T-helper 2 cell (primary cell): ENCODE measurements at regions not wholly inside any gene's neighbourhood (a gene's known extent, or its start where the extent isn't known, plus 50 kb on each side); places are given as distances from the start of the nearest gene placed in this dataset.

ENCODE experiments used
- DNase-seq, 5 experiments: peaks; one replicate each; pipeline versions ENCODE4 v3.0.0 to v3.0.0-alpha.2; 2012 to 2022

DNA sequence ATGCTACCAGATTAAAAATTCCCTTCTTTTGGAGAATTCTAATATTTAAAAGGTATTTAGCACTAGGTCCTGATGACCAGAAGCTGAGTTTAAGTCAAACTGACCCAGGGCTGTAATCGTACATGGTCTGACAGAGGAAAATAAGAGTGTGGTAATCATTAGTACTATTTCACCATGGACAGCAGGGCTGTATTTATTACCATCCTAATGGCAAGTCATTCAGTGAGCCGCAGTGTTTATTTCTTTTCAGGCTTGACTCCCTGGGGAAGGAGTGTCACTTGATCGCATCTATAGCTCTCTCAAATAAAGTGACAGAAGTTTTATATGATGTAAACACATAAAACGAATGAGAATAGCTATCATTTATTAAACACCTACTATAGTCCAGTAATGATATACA, 261.8 kb downstream of the BTG1 start:
- no peak for DNase-seq

- no peak for DNase-seq
Measured at GRCh38 chr12:91882910-91883309, 262.7 kb downstream of the BTG1 start.

GRCh38 chr12:91880528-91880927, 265.1 kb downstream of the BTG1 start:
- no peak for DNase-seq

DNA sequence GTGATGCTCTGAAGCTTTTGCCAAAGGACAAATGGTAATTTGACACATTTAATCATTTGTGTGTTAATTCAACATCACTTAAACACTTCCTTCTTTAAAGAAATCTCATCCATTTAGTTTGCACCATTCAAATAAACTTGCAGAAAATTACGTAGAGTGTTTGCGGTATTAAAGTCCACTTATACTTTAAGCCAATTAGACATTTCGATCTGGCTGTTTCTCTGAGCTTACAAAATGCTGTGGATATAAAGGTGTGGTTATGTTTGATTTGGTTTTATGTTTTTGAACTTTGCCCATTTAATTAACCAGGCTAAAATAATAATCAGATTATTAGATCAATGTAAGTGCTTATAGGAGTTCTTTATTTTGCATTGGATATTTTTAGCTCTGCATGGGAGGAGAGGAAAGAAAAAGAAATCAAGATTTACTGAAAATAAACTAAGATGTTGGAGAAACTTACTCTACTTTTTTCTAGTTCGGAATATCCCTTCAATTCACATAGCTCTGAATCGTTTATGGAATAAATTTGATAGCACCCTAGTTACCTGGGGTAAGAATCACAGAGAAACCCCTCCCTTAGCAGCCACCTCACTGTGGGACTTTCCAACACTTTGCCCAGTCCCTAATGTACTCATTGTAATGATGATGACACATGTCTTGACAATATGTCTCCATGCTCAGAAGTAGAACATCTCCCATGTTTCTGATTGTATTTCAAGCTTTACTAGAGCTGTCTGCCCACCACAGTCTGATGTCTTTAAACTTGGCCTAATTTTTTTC, 268.0 kb downstream of the BTG1 start:
- peak in 4 of 5 experiments; percentile 3 to 76 (median 35) for DNase-seq

GRCh38 chr12:91877022-91877421, 268.6 kb downstream of the BTG1 start:
- DNase-seq, result peak; percentile 33 to 99 (median 70)

GRCh38 chr12:91875671-91876070, 270.0 kb downstream of the BTG1 start:
- peak in 1 of 5 experiments; percentile 44 for DNase-seq

GRCh38 chr12:91874086-91874865, 271.4 kb downstream of the BTG1 start:
- DNase-seq, result no peak

- DNase-seq, result no peak
Measured at GRCh38 chr12:91871751-91872150, 273.9 kb downstream of the BTG1 start.

DNA sequence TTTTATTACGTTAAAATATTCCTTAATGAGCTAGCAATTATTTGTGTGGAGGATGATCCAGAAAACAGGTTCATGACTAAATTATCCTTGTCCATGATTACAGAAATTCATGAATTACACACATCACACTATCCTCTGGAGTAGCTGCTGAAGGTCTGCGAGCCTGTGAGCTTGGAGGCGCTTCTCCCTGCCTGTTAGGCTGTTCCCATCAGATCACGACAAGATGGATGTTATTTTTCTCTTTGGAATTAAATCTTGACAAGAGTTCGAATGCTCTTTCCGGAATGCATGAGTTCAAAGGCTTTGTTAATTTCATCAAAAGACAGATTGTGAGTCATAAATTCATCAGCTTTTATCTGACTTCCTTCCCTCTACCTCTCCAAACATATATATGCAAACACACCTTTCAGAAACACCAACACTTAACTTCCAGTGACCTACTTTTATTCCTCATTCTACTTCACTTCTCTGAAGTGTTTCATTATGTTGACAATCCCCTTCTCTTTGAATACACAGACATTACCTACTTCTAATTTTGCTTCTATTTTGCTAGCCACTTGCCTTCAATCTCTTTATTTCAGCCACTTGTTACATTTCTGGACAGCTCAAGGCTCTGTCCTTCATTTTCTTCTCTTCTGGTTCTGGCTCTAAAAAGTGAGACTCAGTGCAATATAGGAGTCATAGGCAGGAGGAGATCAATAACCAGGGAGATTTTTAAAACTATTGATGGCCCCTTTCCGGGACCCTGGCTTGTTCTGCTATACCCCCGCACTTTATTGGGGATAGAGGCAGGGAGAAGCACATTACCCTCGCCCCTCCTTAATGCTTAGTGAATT, 274.6 kb downstream of the BTG1 start:
- DNase-seq, result peak in 2 of 5 experiments; percentile 34 to 74

DNA sequence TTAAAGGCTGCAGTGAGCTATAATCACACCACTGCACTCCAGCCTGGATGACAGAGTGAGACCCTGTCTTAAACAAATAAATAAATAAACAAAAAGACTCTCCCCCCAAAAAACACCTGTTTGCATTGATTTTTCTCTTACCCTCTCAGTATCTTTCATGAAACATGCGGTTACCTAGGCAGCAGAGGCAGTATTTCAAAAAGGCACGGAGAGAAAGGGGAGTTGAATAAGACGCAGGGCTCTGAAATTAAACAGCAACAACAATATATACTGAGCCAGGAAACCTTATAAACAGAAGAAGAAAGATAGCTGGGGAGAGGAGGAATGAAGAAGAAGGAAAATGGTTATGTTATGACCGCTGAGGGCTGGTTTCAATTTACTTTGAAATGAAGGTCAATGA, 277.6 kb downstream of the BTG1 start:
- DNase-seq, result no peak

DNA sequence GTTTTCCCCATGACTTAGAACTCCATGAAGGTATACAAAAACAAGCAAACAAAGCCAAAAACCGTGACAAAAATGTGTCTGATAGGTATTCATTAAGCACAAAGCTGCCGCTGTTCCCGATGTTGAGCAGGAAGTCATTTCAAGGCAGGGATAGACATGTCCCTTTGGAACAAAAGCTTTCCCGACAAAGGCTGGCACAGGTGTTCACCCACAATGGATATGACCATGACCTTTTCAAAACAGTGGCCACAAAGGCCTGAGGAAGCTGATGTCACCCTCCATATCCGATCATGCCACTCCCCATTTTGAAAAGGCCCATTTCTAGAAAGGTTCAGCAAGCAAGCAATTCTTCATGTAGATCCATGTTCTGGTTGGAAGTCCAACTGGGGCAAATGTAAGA, 279.1 kb downstream of the BTG1 start:
- DNase-seq, result no peak

DNA sequence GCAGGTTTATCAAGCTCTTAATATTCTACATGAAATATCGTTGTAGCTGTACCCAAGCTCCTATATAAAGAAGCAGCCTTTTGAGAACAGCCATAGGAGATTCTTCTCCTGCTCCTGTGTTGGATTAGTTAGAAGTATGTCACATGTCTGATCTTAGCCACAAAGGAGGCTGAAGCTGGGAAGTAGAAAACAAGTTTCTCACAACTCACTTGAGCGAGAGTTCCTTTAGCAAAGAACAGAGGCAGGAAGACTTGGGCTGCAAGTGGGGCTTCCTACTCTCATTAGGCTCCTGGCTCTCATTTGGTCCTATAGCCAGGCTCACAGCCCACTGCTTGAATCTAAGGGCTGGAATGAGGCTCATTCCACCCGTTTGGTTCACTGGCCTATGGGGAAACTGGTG, 281.9 kb downstream of the BTG1 start:
- DNase-seq, result no peak

DNA sequence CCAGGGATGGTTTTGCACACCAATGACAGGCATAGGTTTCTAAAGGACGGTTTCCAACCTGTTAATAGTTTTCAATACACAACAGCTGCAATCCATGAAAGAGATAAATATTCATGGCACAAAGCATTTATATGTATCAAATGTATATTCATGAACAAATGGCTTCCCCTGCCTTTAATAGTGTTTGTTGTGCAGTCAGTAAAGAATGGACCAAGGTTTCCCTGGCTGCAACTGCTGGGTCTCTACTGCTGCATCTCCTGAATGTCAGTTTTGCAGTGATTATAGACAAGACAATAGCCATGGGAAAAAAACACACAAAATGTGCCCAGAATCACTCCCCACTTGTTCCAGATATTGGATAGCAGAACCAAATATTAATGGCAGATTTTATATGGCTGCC, 284.1 kb downstream of the BTG1 start:
- no peak for DNase-seq

DNA sequence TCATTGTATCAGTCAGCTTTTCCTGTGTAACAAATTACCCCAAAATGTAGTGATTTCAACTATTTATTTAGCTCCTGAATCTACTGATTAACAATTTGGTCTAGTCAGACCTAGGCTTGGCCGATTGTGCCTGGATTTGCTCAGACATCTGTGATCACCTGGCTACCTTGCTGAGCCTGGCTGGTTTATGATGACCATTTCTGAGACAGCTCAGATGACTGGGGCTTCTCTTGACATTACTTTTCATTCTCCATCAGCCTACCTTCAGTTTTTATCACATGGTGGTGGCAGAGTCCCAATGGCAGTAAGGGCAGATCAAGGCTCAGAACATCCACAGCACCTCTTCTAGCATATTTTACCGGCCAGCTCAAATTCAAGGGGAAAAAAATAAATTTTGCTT, 286.3 kb downstream of the BTG1 start:
- no peak for DNase-seq

DNA sequence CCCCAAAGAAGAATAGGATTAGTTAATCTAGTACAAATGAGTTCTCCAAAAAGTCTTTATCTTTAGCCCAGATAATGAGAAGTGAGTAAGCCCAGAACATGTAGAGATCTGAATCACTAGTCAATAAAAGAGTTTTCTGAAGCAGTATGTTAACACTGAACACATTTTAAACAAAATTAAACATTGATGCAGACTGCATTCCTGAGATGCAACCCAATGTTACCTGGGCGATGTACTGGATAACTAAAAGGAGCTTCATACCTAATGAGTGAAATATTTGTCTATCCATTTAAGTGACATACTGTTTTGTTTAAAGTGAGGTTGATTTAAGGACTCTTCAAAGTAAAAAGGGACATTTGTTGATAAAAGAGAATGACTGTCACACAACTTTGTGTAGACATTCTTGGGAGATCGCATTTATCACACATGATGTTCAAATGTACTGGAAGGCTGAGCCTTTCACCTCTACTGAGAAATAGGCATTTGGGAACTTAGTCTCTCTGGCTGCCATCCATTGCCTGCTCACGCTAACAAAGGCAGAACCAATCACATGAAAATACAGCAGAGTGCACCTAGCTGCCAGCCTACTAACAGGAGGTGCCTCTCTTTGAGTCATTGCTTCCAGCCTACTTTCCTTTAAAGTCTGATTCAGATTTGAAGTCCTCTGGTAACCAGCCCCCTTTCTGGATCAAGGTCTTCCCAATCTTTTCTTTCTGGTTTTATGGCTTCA, 287.7 kb downstream of the BTG1 start:
- no peak for DNase-seq

GRCh38 chr12:91854725-91855124, 290.9 kb downstream of the BTG1 start:
- no peak for DNase-seq

GRCh38 chr12:91853350-91854127, 292.1 kb downstream of the BTG1 start:
- DNase-seq, result no peak

DNA sequence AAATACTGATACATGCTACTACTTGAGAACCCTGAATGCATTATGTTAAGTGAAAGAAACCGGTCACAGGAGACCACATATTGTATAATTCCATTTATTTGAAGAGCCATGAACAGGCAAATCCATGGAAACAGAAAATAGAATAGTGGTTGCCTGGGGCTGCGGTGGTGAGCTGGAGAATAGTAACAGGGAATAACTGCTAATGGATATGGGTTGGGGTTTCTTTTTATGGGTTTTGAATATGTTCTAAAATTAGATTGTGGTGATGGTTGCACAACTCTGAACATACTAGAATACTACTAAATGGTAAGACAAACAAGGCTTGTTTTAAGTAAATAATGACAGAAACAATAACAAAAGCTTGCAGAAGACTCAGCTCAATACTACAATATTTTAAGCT, 293.0 kb downstream of the BTG1 start:
- DNase-seq, result no peak

- DNase-seq, result peak in 2 of 5 experiments; percentile 38 to 70
Measured at GRCh38 chr12:91851741-91852477, 293.7 kb downstream of the BTG1 start.

GRCh38 chr12:91846466-91847055, 299.1 kb downstream of the BTG1 start:
- DNase-seq, result no peak

DNA sequence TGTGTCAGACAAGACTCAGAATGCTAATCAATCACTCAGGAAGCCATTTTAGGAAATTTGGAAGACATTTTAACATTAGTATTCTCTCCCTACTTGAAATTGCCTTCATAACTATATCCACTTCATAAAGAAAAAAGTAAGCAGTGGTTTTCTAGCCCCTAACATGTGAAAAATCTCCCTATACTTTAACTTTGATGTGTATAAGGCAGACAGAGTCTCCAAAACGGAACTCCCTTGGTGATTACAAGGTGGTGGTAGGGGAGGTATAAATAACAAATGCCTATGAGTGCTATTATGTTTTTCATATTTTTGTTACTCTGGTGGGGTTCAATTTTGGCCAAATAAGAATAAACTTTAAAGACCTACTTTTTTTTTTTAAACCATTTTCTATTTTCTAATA, 300.3 kb downstream of the BTG1 start:
- no peak for DNase-seq
